B cell (primary cell): ENCODE measurements at regions not wholly inside any gene's neighbourhood (a gene's known extent, or its start where the extent isn't known, plus 50 kb on each side); places are given as distances from the start of the nearest gene placed in this dataset.

Experiments
- ATAC-seq: fragments of 200-7000 bp; cut with Tn5 transposase; one replicate; pipeline ENCODE4 v1.10.0; 2021; ENCODE audit warnings: low read depth, mild to moderate bottlenecking, moderate number of reproducible peaks, moderate library complexity
- CTCF ChIA-PET: fragments of 350-600 bp; sonication (Branson Sonifier 250); formaldehyde crosslinking; loops from one replicate; lab custom pipeline; 2021; ENCODE audit warnings: antibody characterized with exemption, inconsistent platforms; lab: Charles Lee
- POLR2A ChIA-PET: fragments of 350-600 bp; sonication (Branson Sonifier 250); formaldehyde crosslinking; loops from one replicate; lab custom pipeline; 2021; ENCODE audit warnings: antibody characterized with exemption; lab: Charles Lee
- DNase-seq: peaks from one replicate; pipeline ENCODE4 v3.0.0; 2013
- H2AFZ ChIP-seq: 2 replicates; pipeline ENCODE4 v1.6.1; 2012; ENCODE audit warnings: mild to moderate bottlenecking, low read depth, low read length; ENCODE audit not compliant: insufficient read depth, poor library complexity, severe bottlenecking
- H3K27ac ChIP-seq, 2 donors: 1 replicate in 1 of 2; 2 replicates in 1 of 2; pipeline ENCODE4 v1.5.1; 2012 to 2013; ENCODE audit warnings: low read length in 2 of 2, mild to moderate bottlenecking in 2 of 2, moderate library complexity in 1 of 2
- H3K27me3 ChIP-seq, 4 experiments: fragments of 200-600 bp in 1 of 4; sonication (generic) in 1 of 4; replicated peaks in 1 of 4; 1 replicate in 2 of 4; 2 replicates in 2 of 4; pipeline versions ENCODE4 v1.6.1 to v1.7.0; 2013 to 2016; ENCODE audit warnings: low read length in 3 of 4, mild to moderate bottlenecking in 2 of 4, mixed read lengths in 1 of 4, moderate library complexity in 1 of 4; ENCODE audit not compliant: insufficient read depth in 4 of 4, control insufficient read depth in 3 of 4; ENCODE audit errors: control extremely low read depth in 1 of 4
- H3K36me3 ChIP-seq, 2 experiments: replicated peaks in 1 of 2; 1 replicate in 1 of 2; 2 replicates in 1 of 2; pipeline versions ENCODE4 v1.6.1 to v1.7.1; 2013; ENCODE audit warnings: low read length in 1 of 2; ENCODE audit not compliant: insufficient read depth in 2 of 2, control insufficient read depth in 1 of 2; ENCODE audit errors: control extremely low read depth in 1 of 2, extremely low read depth in 1 of 2
- H3K4me1 ChIP-seq, 2 donors: fragments of 200-600 bp in 1 of 2; sonication (generic) in 1 of 2; 1 replicate in 1 of 2; 2 replicates in 1 of 2; pipeline versions ENCODE4 v1.5.1 to v1.6.1; 2013 to 2017; ENCODE audit warnings: low read length in 2 of 2; ENCODE audit not compliant: control insufficient read depth in 2 of 2, insufficient read depth in 2 of 2
- H3K4me2 ChIP-seq: replicated peaks from 2 replicates; pipeline ENCODE3; 2012; ENCODE audit warnings: mild to moderate bottlenecking, low read depth, low read length; ENCODE audit not compliant: poor library complexity, severe bottlenecking
- H3K4me3 ChIP-seq, 5 experiments: fragments of 200-600 bp in 1 of 5; sonication (generic) in 1 of 5; 1 replicate in 3 of 5; 2 replicates in 2 of 5; pipeline versions ENCODE4 v1.5.1 to v1.7.0; 2011 to 2016; ENCODE audit warnings: low read length in 4 of 5, mild to moderate bottlenecking in 4 of 5, low read depth in 2 of 5, control low read depth in 1 of 5, moderate library complexity in 1 of 5; ENCODE audit not compliant: insufficient read depth in 1 of 5; ENCODE audit errors: control extremely low read depth in 1 of 5, extremely low read depth in 1 of 5
- H3K79me2 ChIP-seq: fragments of 200-600 bp; sonication (generic); one replicate; pipeline ENCODE4 v1.6.0; 2016; ENCODE audit warnings: low read length; ENCODE audit not compliant: control insufficient read depth, insufficient read depth
- H3K9ac ChIP-seq: fragments of 200-600 bp; sonication (generic); 2 replicates; pipeline ENCODE4 v1.6.1; 2017; ENCODE audit warnings: mild to moderate bottlenecking, low read length, moderate library complexity
- H3K9me3 ChIP-seq, 3 donors: one replicate each; pipeline versions ENCODE4 v1.6.1 to v1.7.1; 2013; ENCODE audit warnings: low read length in 2 of 3; ENCODE audit not compliant: control insufficient read depth in 2 of 3, insufficient read depth in 1 of 3; ENCODE audit errors: control extremely low read depth in 1 of 3
- H4K20me1 ChIP-seq: 2 replicates; pipeline ENCODE4 v1.6.0; 2012; ENCODE audit warnings: mild to moderate bottlenecking, low read length; ENCODE audit not compliant: insufficient read depth, control insufficient read depth, poor library complexity, severe bottlenecking
- H3K27ac Mint-ChIP-seq: one replicate; pipeline ENCODE4 v1.8.0; 2021; ENCODE audit warnings: mixed read lengths
- H3K27me3 Mint-ChIP-seq: one replicate; pipeline ENCODE4 v1.8.0; 2021; ENCODE audit warnings: mixed read lengths
- H3K4me1 Mint-ChIP-seq: one replicate; pipeline ENCODE4 v1.8.0; 2021; ENCODE audit warnings: mixed read lengths
- H3K4me3 Mint-ChIP-seq: one replicate; pipeline ENCODE4 v1.8.0; 2021; ENCODE audit warnings: mixed read lengths
- H3K9me3 Mint-ChIP-seq: one replicate; pipeline ENCODE4 v1.8.0; 2022; ENCODE audit warnings: mixed read lengths; ENCODE audit not compliant: insufficient read depth
- CTCF ChIP-seq: fragments of 200-600 bp; IDR thresholded peaks from one replicate; pipeline ENCODE4 v1.8.0; 2022; ENCODE audit warnings: antibody characterized with exemption, mild to moderate bottlenecking
- EZH2 ChIP-seq: IDR thresholded peaks from 2 replicates; pipeline ENCODE4 v1.6.1; 2012; ENCODE audit warnings: borderline replicate concordance, low read depth, mild to moderate bottlenecking, moderate library complexity, low read length; ENCODE audit not compliant: insufficient read depth, poor library complexity, severe bottlenecking
- WGBS: methylation state at CpG from one replicate; pipeline ENCODE4 v1.1.5; 2013; ENCODE audit warnings: missing lambda C conversion rate; ENCODE audit not compliant: insufficient coverage; 5-methylcytosine and 5-hydroxymethylcytosine counted together
- intact Hi-C: fragments of 100-400 bp; cut with micrococcal nuclease; formaldehyde crosslinking; loops from one replicate; pipeline ENCODE4 v1.10.0; 2022

GRCh38 chr2:39523308-39524044 is 86.4 kb upstream of the MAP4K3 start:
- Histone ChIP-seq H3K9ac (no peak overlapping the region), H2AFZ (no peak overlapping the region), H3K27me3 (peaks cover 0 to 2% (median 0%) of the 10 kb centered on the region in 4 experiments), H4K20me1 (no peaks in the 10 kb centered on the region), H3K79me2 (no peaks in the 10 kb centered on the region), H3K27ac (no peak overlapping the region), H3K36me3 (no peaks in the 10 kb centered on the region), H3K4me1 (peaks cover 29 to 30% of the 10 kb centered on the region in 2 donors), H3K9me3 (peaks cover 0 to 9% (median 8%) of the 10 kb centered on the region in 3 donors), H3K4me3 (no peak overlapping the region), H3K4me2 (no peak overlapping the region)
- POLR2A ChIA-PET = no interaction called here
- Mint-ChIP-seq H3K27me3 (no peaks in the 10 kb centered on the region), H3K9me3 (peaks cover 6% of the 10 kb centered on the region), H3K27ac (no peak overlapping the region), H3K4me3 (no peak overlapping the region), H3K4me1 (peaks cover 37% of the 10 kb centered on the region)
- intact Hi-C loops = no loop called here
- TF ChIP-seq CTCF = no peak
- no peak for TF ChIP-seq EZH2
- ATAC-seq (no peak), DNase-seq (no peak)
- CTCF ChIA-PET = interaction anchor here (0.6 to 1.8 kb wide), 3 partner anchors 11 to 207 kb away, joined by 3 to 9 read pairs (median 3); no protein-coding TSS in a partner anchor
- WGBS = 83% methylated on average over 1 of the region's 2 CpGs

GRCh38 chr2:39524061-39524460 is 87.0 kb upstream of the MAP4K3 start:
- ChIA-PET CTCF (interaction anchor here (0.6 to 1.8 kb wide), 3 partner anchors 12 to 206 kb away, joined by 3 to 9 read pairs (median 3); no protein-coding TSS in a partner anchor), POLR2A (interaction anchor here (0.5 kb wide), 1 partner anchor 99 kb away, joined by 9 read pairs; no protein-coding TSS in a partner anchor)
- no peak overlapping the region for H3K9ac ChIP-seq
- TF ChIP-seq EZH2 = no peak
- no peak for TF ChIP-seq CTCF
- H3K9me3 Mint-ChIP-seq = peaks cover 6% of the 10 kb centered on the region
- H3K4me1 Mint-ChIP-seq = peaks cover 37% of the 10 kb centered on the region
- H3K79me2 ChIP-seq = no peaks in the 10 kb centered on the region
- ATAC-seq (no peak), DNase-seq (no peak)
- no peak overlapping the region for H3K27ac Mint-ChIP-seq
- no peak overlapping the region for H3K4me3 Mint-ChIP-seq
- peaks cover 29 to 30% of the 10 kb centered on the region in 2 donors for H3K4me1 ChIP-seq
- no peak overlapping the region for H3K4me3 ChIP-seq
- H3K27me3 Mint-ChIP-seq = no peaks in the 10 kb centered on the region
- no peak overlapping the region for H3K27ac ChIP-seq
- H3K27me3 ChIP-seq = peaks cover 0 to 2% (median 0%) of the 10 kb centered on the region in 4 experiments
- peaks cover 0 to 9% (median 8%) of the 10 kb centered on the region in 3 donors for H3K9me3 ChIP-seq
- intact Hi-C loops = no loop called here
- no peak overlapping the region for H3K4me2 ChIP-seq
- H3K36me3 ChIP-seq = no peaks in the 10 kb centered on the region
- 86% methylated on average over 1 of the region's 2 CpGs for WGBS
- H2AFZ ChIP-seq = no peak overlapping the region
- H4K20me1 ChIP-seq = no peaks in the 10 kb centered on the region
